GM18861 (cell line): ENCODE measurements at regions not wholly inside any gene's neighbourhood (a gene's known extent, or its start where the extent isn't known, plus 50 kb on each side); places are given as distances from the start of the nearest gene placed in this dataset.
"Not testable (repeated sequence)": the region's sequence is repeated elsewhere in the genome, so short reads cannot be mapped to it uniquely, and the experiment has no call there.

Source experiments
- ATAC-seq: cut with Tn5 transposase; IDR thresholded peaks from one replicate; pipeline ENCODE4 v1.9.1; 2021; ENCODE audit not compliant: unreplicated experiment

DNA sequence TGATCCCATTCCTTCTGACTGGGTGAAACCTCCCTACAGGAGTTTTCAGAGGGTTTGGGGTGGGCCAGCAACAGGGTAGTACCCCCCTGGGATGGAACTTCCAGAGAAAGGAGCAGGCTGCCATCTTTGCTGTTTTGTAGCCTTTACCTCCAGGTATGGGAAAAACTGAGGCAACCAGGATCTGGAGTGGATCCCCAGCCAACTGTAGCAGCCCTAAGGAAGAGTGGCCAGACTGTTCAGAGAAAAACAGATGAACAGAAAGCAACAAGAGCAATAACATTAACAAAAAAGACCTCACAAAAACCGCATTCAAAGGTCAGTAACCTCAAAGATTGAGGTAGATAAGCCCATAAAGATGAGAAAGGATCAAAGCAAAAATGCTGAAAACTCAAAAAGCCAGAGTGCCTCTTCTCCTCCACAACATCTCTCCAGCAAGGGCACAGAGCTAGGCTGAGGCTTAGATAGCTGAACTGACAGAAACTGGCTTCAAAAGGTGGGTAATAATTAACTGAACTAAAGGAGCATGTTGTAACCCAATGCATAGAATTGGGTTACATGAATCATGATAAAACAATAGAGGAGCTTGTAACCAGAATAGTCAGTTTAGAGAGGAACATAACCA is 1288.6 kb upstream of the CNTN5 start:
- ATAC-seq, result no peak

DNA sequence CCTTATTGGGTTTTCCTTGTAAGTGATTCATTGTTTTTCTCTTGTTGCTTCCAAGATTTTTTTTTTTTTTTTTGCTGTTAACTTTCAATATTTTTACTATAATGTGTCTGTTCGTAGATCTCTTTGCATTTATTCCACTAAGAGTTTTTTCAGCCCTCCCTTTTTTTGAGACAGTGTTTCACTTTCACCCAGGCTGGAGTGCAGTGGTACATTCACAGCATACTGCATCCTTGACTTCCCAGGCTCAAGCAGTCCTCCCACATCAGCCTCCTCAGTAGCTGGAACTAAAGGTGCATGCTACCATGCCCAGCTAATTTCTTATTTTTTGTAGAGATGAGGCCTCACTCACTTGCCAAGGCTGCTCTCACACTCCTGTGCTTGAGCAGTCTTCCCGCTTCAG is 1282.0 kb upstream of the CNTN5 start:
- no peak for ATAC-seq

DNA sequence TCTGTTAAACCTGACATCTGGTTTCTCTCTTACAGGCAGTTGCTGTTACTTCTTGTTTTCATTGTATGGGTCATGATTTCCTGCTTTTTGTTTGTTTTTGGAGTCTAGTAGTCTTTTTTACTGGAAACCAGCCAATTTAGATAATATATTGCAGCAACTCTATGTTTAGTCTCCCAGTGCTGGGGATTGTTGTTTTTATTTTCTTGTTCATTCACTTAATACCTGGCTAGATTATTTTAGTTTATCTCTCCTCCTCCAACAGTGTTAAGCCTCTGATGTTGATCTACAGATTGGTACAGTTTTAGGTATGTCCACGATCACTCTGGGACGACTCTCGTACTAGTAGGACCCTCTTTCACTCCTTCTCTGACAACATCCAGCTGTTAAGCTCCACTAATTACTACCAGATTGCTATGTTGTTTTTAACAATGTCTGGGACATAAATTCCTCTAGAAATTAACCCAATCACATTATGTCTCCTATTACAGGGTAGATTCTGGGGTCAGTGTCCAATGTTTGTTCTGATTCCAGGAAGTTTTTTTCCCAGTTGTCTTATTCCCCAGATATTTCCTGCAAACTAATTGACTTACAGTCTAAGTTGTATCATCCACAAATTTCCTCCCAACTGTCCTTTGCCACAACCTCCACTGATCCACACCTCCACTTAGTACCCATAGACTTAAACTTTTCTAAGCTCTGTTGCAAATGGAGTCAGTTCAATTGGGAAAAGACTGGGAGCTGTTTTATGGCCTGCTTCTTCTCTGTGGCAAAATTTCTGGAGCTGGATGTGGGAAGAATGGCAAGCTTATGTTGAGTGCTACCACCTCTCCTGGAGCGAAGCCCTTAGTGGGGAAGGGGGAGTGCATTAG is 1280.6 kb upstream of the CNTN5 start:
- no peak for ATAC-seq

DNA sequence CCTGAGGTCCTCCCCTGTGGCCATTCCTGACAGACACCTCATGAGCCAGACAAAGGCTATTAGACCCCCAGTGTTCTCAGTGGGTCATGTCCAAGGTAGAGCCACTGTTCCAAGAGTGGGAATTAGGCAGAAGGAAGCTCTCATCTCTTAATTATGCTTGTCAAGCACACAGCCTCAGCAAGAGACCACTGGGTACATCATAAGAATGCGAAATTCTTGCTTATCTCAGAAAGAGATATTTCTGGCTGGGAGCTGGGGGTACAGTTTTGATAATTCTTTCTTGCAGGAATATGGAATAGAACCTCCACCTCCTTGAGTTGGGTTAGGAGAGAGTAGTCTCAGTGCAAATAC is 1280.0 kb upstream of the CNTN5 start:
- no peak for ATAC-seq

DNA sequence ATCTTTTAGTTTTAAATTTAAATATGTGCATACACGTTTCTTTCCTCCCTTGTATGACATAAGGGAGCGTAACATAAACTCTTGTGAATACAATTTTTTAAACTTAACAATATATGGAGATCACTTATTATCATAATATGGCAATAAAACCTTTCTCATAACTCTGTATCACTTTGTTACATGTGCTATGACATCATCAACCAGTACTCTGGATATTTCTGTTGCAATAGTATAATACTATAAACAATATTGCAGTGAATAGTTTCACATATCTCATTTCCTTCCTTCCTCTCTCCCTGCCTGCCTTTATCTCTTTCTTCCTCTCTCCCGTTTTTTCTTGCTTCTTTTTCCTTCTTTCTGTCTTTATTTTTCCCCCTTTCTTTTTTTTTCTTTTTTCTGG is 1278.0 kb upstream of the CNTN5 start:
- ATAC-seq, result no peak

DNA sequence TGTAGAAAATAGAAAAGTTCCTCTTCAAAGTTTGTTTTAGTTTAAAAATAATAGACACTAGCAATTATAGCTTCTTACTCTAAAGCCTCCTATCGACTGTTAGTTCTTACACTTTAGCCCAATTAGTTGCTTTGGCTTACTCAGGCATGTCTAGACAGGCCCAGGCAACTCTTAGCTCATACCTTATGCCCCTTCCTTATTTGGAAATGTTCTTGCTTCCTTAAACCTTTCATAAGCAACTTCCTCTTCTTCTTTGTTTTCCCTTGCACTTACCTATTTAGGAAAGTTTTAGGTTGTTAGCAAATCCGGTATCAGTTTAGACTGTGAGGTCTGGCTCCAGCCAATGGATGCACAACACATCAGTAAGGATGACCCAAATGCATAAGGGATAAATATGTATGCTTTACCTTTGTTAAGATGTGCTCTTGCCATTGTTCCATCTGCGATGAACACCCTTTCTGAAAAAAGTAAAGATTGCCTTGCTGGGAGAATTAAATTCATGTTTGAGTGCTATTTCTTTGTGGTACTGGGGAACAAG is 1277.5 kb upstream of the CNTN5 start:
- no peak for ATAC-seq

DNA sequence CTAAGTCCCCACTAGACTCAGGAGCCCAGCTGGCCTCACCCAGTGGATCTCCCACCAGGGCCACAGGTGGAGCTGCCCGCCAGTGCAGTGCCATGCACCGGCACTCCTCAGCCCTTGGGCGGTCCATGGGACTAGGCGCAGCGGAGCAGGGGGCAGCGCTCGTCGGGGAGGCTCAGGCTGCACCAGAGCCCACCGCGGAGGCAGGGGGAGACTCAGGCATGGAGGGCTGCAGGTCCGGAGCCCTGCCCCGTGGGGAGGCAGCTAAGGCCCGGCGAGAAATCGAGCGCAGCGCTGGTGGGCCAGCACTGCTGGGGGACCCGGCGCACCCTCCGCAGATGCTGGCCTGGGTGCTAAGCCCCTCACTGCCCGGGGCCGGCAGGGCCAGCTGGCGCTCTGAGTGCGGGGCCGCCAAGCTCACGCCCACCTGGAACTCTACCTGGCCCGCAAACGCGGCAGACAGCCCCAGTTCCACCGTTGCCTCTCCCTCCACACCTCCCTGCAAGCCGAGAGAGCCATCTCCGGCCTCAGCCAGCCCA is 1275.2 kb upstream of the CNTN5 start:
- no peak for ATAC-seq

DNA sequence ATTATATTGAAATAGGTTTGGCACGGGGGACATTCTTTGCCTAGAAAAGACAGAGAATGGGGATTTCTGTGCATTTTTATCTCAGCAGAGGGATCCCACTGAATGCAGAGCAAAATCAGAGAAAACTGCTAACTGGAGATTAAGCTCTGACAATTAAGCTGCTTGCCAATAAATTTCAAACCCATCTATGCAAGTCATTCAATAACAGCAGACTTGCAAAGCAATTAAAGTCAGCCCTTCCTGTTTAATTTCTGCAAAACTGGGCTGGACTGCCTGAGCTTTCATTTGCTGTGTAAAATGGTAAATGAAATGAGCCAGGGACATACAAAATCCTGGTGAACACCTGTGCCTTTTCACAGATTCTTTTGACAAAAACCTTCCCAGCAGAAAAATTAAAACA is 1273.9 kb upstream of the CNTN5 start:
- no peak for ATAC-seq

DNA sequence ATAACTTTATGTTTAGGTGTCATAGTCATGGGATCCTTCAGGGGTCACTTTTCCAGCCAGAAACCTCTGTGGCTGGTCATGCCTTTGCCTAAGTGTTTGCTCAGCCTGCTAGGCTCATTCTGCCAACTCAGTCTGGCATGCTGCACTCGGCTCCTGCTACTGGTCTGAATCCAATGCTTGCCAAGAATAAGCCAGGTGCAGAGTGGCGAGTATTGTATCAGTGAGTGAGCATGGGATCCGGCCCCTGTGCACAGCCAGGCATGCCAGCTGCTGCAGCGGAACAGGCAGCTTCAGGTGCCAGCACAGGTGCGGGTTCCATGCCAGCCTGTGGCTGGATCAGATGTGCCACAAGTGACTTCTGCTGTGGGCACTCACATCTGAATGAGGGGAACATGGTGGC is 1269.3 kb upstream of the CNTN5 start:
- no peak for ATAC-seq

DNA sequence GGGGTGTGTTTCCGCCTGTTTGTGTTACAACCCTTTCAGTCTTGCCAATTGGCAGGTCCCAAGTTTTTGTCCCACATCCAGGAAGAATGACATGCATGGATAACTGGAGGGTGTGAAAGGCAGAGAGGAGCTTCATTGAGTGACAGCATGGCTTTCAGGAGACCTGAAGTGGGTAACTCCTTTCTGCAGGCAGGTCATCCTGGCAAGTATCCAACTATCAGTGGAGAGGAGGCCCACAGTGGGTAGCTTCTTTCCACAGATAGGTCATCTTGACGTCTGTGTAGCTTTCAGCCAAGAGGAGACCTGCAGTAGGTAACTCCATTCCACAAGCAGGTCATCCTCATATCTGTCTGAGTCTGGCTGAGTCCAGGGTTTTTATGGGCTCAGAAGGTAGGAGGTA is 1268.8 kb upstream of the CNTN5 start:
- ATAC-seq, result no peak

DNA sequence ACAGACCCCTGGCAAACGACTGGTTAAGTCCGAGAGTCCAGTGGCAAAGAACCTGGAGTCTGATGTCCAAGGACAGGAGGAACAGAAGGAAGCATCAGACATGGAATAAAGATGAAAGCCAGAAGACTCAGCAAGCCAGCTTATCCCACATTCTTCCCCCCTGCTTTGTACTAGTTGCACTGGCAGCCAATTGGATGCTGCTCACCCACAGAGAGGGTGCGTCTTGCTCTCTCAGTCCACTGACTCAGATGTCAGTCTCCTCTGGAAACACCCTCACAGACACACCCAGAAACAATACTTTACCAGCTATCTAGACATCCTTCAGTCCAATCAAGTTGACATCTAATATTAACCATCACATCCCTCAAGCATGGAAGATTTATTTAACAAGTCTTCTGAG is 1265.8 kb upstream of the CNTN5 start:
- ATAC-seq, result no peak

DNA sequence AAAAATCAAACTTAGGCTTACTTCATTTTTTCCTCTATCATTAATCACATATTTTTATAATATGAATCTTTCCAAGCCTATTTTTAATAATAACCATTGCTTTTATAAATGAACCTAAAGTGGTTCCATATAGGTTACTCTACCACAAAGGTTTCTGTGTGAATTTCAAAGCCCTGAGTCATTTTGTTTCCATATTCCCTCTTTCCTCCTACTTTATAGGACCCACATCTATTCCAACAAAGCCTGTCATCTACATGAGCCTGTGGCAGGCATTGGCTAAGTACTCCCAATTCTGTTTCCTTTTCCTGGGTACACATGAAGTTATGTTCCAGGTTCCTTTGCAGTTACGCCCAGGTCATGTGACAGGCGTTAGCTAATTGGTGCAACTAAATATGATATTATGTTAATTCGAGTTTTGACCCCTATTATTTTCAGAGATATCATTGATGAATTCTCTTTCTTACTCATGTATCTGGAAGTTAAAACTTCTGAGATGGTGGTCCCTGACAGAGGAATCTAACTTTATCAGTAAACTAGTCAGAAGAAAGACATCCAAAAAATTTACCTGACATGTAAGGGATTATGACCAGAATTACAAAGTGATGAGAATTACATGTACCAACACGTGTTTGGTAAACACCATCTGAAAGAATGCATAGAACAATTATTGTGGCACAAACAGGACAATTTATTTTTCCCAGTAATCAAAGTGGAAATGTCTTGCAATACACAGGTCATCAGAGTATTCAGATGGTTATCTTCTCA is 1264.0 kb upstream of the CNTN5 start:
- no peak for ATAC-seq

DNA sequence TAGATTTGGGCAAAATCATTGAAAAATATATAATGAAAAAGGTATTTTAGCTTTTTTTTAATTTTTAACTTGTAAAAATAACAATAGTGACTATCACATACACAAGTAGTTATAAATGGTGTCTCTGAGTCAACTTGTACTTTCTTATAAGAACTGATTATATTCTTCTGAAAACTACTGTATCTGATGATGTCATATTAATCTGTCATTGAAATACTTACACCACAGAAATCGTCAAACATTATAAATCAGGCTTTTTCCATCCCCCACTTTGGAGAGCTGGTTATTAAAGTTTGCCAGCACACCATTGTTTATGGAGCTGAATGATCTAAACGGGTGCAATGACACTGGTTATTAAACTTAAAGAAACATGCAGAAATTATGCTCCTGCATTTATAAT is 1259.6 kb upstream of the CNTN5 start:
- ATAC-seq, result no peak

DNA sequence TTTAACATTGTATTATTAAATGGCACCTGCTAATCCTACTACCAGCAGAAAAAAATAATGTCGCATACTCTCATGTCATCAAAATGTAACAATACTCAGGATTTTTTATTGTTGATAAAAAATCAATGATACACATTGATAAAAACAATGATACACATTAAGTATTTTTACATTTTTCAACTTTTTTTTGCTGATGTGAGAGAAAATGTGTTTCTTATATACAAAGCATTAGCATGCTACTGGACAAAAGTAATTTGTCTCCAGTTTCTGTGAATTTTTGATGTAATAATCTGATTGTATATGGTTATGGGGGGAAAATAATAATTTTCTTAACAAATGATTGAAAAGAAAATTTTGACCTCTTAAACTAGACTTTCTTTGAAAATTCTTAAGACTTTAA is 1256.6 kb upstream of the CNTN5 start:
- ATAC-seq, result no peak

DNA sequence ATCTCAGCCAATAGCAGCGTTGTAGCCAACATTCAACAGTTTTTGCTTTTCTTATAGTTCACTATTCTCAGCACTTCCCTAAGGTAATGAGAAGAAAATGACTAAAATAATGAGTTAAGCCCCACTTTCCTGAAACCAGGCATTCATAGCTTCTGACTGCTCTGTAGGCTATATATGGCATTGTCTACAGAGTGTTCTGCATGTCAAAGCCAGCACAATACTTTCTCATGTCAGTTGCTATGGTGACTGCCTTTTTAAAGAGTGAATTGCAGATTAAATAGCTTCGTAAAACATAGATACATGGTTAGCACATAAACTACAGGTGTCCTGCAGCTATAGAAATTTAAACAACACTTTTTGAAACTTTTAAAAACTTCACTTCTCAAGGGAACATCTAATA is 1256.1 kb upstream of the CNTN5 start:
- ATAC-seq, result no peak

DNA sequence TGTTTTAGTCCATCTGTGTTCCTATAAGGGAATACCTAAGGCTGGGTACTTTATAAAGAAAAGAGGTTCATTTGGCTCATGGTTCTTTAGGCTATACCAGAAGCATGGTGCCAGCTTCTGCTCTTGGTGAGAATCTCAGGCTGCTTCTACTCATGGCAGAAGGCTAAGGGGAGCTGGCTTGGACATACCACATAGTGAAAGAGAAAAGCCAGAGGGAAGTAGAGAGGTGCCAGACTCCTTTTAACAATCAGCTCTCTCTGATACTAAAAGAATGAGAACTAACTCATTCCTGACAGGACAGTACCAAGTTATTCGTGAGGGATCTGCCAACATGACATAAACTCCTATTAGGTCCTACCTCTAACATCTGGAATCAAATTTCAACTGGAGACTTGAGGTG is 1250.2 kb upstream of the CNTN5 start:
- ATAC-seq, result no peak

DNA sequence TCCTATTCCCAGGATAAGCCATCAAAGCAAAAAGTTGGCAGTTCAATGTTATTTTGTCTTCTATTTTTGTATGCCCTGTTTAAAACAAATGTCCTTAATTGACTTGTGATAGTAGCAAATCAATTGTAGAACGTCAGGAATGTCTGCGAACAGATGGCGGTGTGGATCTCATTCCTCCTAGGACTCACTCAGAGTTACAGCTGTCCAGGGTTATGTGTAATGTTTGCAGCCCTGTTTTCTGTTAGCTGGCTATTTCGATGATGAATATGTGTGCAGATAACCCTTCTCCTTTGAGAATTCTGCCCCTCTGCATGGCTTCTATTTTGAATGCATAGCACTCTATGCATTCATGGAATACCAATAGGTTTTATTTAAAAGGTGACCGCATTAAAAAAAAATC is 1248.0 kb upstream of the CNTN5 start:
- ATAC-seq, result no peak

DNA sequence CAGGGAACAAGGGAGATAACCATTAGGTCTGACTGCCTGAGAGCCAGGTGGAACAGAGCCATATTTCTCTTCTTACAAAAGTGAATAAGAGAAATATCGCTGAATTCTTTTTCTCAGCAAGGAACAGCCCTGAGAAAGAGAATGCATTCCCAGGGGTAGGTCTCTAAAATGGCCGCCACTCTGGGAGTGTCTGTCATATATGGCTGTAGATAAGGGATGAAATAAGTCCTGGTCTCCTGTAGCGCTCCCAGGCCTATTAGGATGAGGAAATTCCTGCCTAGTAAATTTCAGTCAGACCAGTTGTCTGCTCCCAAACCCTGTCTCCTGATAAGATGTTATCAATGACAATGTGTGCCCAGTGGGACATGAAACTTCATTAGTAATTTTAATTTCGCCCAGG is 1236.4 kb upstream of the CNTN5 start:
- ATAC-seq, result not testable (repeated sequence)

DNA sequence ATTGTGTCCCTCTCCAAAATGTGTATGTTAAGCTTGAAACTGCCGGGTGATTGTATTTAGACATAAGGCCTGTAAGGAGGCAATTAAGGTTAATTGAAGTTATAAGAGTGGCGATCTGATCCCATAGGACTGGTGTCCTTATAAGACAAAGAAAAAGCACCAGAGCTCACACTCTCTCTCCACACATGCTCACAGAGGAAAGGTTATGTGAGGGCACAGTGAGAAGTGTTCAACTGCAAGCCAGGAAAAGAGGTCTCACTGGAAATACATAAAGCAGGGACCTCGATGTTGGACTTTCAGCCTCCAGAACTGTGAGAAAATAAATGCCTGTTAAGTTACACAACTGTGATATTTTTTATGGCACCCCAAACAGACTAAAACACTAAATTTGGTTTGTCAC is 1233.8 kb upstream of the CNTN5 start:
- no peak for ATAC-seq

DNA sequence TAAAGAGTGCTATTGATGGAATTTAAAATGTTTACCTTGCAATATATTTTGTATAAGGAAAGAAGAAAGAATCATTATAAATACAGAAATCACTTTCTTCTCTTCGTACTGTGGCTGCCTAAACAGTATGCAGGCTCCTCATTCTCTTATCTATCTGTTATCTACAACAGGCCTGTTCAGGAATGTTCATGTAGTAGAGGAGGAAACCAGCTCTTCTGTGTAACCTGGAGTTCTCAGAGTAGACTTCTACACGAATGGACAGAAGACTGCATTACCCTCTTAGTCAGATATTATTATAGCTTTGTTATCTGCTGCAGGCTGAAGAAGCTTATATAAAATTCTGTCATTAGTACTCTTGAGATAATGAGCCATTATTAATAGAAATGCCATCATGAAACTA is 1225.9 kb upstream of the CNTN5 start:
- no peak for ATAC-seq

DNA sequence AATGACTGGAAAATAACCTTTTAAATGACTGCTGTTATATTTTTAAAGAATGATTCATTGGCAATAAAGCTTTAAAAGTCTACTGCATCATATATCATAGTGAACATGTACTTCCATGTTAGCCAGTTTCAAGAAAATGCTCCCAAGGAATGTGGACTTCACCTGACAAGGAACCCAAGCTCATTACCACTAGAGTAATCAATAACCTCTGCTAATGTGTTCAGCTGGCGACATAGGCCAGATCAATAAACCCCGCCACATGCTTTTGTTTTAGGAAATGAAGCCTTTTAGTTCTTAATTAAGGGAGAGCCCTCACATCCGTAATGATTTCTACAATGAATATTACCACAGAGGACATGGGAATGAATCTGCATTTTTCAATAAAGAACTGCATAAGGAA is 1219.9 kb upstream of the CNTN5 start:
- ATAC-seq, result no peak
